ENCODE measurements at regions not wholly inside any gene's neighbourhood (a gene's known extent, or its start where the extent isn't known, plus 50 kb on each side); places are given as distances from the start of the nearest gene placed in this dataset.

DNA sequence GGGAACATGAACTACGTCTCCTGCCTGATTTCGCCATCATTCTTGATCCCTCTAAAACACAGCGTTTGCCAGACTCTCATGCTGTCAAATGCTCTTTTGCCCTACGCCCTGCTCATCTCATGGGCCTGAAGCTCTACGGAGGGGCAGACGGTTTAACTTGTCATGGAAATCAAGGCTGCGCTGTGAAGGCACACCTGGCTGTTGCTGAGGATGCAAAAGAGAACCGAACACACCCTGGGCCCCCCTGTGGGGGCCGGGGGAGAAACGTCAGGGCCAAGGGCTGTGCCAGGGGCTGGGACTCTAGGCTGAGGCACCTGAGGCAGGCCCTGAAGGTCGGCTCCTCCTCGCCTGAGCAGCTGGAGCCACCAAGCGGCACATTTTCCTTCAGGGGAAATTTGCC is 957.2 kb downstream of the BRD1 start:
- no peak for DNase-seq

DNA sequence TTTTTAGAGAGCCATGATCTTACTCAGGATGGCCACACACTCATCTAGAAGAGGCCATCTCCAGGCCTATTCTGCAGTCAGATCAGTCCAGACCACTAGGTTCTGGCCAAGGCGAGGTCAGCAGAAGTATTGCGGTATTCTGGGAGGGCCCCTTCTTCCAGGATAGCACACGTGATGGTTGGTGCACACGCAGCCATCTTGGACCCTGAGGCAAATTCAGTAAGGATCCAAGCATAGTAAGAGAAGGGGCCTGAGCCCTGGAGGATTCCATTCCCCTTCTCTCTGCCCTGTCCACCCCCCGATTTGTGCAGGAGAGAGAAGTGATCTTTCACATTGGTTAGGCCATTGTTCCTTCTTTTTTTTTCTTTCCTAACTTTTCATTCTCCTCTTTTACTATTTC is 957.9 kb downstream of the BRD1 start:
- DNase-seq, result no peak

DNA sequence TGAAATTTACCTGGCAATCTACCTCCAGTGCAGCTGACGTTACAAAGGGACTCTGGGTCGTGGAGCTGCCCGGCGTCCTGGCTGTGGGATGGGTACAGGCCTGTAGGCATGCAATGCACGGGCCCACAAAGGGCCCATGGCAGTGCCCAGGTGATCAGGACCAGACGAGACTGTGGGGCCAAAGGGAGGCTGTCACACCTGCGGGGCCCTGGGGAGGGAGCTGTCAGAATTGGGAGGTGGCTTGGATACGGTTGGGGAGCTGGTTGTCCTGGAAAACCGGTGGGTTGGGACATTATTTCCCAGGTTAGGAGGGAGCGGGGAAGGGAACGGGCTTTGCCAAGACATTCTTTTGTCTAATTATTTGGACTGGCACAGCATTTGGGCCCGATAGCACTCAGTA is 958.5 kb downstream of the BRD1 start:
- DNase-seq, result no peak

DNA sequence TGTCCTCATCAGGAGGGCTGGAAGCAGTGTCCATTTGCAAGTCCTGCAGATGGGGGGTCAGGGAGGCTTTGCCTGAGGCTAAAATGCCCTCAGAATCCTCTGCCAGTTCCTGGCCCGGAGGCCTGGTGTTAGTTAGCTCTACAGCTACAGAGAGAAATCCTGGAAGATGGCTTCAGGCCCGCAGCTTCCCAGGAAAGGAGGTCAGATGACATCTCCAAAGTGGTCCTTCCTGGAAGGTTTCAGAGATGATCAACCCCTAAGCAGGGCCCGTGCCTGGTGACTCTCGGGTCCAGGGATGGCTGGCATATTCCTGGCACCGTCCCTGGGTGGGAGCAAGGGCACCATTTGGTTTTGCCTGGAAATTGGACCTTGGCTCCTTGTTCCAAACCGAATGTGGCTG is 959.1 kb downstream of the BRD1 start:
- DNase-seq, result no peak

DNA sequence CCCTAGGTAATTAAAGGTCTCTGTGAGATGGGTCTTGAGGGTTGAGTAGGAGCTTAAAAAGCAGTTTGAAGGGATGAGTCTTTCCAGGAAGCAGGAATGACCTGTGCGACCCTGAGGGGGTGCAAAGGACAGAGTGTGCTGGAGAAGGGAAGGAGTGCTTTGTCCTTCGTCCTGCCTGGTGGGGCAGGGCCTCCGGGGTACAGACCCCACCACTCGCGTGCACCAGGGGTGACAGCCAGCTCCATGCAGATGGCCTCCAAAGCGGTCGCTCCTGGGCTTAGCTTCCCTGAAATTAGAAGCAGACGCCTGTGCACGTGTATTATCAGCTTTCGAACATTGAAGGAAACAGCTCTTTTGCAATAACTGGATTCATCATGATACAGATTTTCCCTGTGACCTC is 959.8 kb downstream of the BRD1 start:
- DNase-seq, result no peak

DNA sequence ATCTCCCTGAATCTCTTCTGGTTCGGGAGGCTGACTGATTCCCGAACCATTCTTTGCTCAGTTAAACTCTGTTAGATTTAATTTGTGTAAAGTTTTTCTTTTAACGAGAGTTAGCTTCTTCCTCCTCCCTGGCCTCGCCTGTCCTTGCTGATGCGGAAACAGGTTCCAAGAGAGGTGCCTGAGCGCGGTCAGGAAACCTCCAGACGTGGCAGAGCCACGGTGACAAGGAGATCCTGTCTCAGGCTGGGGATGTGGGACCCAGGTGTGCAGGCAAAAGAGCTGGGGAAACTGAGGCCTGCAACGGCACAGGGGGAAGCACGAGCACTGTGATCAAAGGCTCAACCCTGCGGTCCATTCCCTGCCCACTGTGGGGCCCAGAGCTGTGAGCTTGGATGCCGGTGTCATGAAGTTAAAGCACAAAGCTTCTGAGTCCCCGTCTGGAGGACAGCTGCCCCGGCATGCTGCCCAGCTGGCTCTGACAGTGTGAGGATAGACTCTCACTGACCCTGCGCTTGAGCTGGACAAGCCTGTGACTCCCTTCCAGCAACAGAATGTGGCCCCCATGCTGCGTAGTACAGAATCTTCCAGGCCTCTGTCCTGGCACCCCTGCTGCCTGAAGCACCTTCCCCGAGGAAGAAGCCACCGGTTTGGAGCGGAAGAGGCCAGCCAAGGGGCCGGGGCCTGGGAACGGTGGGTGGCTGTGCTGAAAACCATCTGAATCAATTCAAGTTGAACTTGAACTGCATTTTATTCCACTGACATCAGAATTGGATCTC is 960.6 kb downstream of the BRD1 start:
- DNase-seq, result no peak

DNA sequence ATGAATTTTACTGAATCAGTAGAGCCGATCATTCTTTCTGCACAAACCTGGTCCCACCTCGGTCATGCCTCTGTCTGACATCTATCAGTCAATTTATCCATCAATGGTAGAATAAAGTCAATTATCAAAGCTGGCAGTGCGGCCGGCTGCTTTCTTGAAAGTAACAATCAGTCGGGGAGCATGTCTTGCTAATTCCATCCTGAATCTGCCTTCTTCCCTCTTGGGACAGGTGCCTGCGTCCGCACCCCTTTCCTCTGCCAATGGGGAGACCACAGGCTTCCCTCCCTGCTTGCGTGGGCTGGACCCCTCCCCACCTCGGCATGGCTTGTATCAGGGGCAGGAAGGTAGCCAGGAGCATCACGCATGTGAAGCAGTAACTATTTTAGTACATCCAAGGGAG is 962.9 kb downstream of the BRD1 start:
- no peak for DNase-seq

DNA sequence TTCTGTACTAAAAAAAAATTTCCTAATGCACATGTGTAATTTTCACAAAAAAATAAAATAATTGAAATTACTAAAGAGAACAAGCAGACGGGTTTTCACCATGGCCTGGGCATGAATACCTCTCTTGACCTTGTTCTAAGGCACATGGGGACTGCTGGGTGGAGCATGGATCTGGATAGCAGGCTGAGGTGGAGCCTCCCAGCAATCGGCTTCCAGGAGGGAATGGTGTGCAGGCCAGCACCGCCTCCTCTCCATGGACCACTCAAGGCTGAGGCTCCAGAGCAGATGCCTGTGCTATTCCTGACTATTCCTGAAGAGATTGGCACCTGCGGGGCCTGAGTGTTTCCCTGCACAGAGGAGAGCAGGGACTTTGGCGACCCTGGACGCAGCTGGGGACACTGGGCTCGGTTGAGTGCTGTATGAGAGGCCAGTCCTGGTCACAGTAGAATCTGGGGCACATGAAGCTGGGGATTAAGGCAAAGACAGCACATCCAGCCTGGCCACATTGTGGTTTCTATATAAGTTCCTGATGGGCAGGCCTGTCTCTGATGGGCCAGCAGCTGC is 963.6 kb downstream of the BRD1 start:
- no peak for DNase-seq

DNA sequence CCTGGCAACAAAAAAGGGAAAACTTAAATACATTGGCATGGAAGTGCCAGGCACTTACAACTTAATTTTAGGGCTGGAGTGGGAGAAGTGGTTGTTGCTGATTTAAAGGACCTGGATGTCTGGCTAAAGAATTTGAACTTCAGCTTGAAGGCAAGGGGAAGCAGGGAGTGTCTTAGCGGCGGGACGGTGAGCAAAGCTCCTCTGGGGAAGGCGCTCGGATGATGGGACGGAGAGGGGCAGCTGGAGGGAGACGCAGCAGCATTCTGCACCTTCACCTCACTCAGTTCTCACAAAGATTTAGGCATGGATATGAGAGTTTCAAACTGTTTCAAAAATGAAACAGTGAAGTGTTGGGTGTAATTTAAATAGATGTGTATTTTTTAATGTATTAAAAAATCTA is 967.1 kb downstream of the BRD1 start:
- no peak for DNase-seq

DNA sequence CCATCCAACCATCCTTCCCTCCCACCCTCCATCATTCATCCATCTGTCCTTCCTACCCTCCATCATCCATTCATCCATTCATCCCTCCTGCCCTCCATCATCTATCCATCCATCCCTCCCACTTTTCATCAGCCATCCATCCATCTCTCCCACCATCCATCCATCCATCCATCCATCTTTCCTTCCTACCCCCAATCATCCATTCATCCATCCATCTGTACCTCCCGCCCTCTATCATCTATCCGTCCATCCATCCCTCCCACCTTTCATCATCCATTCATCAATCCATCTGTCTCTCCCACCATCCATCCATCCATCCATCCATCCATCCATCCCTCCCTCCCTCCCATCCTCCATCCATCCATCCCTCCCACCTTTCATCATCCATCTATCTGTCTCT is 968.8 kb downstream of the BRD1 start:
- no peak for DNase-seq

DNA sequence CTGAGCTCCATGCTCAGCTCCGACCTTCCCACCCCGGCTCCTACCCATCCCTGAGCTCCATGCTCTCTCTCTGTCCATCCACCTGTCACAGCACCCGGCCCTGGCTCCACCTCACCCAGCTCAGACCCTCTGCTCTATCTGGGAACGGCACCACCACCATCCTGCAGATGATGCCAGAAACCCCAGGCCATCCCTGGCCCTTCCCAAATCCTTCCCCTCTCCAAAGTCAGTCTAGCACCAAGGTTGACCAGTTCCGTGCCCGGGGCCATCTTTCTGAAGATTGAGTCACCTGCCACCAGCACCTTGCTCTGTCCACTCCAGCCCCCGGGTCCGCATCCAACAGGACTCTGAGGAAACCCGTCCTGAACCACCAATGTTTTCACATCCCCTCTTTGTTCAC is 969.6 kb downstream of the BRD1 start:
- DNase-seq, result no peak

DNA sequence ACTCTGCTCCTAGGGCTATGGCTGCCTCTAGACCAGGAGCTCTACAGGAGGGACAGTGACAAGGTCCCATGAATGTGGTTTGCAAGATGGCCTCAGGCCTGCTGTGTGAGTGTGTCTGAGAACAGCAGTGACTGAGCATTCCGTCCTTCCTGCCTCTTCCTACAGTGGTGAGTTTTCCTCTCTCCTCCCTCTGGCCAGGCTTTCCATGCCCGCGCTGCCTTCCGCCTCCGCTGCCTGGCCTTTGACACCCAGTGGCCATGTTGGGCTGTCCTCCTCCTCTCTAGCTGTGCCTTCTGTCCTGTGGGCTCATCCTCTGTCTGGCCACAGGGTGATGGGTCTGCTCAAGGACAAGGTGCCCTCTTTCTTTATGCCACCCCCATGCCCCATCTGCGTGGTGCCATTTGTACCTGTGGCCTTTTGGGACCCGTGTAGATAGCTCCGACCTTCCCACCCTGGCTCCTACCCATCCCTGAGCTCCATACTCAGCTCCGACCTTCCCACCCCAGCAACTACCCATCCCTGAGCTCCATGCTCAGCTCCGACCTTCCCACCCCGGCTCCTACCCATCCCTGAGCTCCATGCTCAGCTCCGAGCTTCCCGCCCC is 970.4 kb downstream of the BRD1 start:
- DNase-seq, result no peak

DNA sequence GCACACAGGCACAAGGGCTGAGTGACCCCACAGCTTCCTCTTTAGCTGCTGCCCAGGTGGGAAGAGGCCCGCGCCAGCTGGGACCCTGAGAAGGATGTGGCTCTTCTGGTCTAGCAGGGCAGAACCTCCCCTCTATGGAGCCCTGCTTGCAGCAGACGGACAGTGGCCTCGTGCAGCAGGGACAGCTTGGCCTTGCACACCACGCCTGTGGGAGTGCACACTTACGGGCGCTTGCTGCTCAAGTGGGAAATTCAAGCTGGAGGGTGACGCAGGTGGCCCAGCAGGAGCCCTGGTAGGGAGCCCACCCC is 971.4 kb downstream of the BRD1 start:
- no peak for DNase-seq

DNA sequence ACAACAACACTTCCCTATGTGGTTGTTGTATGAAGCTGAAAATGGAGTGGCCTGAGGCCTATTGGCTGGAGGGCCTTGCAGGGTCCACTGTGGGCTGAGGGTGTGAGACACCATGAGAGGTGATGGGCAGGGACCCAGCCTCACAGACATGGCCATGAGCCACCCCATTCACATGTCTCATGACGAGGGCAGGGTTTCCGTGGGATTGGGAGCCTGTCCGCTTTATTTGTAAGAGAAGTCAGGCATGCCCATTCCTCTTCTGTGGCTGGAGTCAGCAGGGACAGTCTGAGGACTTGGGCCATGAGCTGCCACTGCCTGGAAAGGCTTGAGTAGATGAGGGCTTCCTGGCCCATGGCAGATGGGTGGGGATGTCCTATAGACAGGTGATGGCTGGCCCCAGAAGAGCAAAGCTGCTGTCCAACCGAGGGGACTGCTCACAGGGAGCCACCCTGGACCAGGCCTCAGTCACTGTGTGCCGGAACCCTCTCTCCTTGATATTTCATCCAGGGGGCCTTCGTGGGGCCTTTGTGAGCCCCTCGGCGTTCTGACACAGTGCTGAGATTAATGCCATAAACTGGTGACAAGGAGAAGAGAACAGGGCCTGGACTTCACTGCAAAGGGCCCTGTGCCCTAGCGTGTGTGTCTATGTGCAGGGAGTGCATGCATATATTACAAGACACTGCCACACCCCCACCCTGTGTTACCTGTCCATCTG is 971.9 kb downstream of the BRD1 start:
- no peak for DNase-seq

DNA sequence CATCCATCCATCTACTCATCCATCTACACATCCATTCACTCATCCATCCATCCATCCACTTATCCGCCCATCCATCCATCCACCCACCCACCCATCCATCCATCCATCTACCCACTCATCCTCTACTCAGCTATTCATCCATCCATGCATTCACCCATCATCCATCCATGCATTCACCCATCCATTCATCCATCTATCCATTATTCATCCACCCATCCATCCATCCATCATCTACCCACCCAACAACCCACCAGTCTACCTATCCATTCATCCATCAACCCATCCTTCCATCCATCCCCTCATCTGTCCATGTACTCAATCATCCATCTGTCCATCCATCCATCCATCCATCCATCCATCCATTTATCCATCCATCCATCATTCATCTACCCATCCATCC is 972.7 kb downstream of the BRD1 start:
- DNase-seq, result no peak

DNA sequence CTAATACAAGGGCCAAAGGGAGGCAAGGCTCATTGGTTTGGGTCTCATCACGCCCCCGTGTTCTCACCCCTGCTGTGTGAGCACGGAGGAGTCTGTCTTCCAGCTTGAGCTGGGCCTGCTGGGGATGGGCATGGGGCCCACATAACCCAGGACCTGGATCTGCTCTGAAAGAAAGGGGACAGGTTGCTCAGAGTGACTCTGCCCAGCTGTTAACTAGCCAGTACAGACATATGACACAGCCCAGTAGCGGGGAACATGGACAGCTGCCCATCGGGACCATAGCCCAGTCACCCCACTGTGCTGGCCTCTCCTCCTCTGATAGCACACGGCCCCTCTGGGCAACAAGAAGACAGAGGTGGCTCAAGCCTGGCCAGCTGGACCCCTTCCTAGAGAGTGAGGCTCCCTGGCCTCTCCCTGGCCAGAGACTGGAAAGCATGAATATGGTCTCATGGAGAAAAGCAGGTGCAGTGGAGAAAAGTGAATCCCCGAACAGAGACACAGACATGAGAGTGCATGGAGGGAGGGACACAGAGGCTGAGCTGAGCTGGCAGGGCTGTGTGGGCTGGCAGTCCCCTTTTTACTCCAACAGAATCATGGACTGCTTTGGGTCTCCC is 973.9 kb downstream of the BRD1 start:
- no peak for DNase-seq

DNA sequence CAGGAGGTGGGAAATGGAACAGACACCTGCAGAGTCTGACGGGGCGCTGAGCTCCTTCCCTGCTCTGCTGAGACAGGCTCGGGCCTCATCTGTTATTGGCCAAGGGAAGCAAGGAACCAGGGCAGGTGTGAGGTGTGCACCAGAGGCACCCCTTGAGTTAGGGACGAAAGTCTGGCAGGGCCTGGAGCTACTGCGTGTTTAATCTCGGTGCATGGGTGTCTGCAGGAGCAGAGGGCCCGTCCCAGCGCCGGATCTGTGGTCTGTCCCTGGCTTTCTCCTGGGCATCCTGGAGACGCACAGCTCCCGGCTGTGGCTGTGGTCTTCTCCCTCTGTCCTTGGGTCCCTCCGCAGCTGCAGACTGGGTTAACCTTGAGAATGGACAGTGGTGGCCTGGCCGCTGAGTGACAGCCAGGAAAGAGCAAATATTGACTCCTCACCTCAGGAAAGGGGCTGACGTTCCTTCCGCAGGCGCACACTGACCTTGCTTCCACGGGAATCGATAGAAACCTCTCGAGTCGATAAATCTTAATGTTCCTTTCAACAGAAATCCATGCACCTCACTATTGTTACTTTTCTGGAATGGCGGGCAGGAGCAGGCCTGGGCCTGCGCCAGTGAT is 975.6 kb downstream of the BRD1 start:
- no peak for DNase-seq

DNA sequence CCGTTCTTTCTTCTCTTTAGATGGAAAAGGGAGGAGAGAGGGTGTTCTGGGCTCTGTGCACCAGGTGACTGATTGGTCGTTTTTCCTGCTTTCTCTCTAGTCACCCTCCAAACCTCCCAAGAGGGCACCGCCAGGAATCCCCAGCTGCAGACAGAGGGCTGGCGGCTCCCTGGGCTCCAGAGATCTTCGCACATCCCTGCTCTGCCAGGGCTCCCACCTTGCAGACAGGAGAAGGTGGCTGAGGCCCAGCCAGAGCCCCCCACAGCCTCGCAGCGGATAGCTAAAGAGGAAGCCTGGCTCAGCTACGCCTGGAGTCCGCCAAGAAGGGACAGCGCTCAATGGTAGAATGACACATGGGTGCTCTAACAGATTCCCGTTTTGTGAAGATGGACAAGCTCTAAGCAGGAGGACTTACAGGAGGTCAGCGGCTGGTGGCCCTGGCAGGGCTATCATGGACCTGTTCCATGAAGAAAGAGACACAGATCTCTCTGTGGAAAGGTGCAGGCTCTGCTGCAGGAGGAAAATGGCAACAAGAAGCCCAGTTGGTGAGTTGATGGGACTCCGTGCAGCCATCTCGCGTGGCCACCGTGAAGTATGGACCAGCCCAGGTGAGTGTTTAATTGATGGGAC is 976.9 kb downstream of the BRD1 start:
- DNase-seq, result no peak

DNA sequence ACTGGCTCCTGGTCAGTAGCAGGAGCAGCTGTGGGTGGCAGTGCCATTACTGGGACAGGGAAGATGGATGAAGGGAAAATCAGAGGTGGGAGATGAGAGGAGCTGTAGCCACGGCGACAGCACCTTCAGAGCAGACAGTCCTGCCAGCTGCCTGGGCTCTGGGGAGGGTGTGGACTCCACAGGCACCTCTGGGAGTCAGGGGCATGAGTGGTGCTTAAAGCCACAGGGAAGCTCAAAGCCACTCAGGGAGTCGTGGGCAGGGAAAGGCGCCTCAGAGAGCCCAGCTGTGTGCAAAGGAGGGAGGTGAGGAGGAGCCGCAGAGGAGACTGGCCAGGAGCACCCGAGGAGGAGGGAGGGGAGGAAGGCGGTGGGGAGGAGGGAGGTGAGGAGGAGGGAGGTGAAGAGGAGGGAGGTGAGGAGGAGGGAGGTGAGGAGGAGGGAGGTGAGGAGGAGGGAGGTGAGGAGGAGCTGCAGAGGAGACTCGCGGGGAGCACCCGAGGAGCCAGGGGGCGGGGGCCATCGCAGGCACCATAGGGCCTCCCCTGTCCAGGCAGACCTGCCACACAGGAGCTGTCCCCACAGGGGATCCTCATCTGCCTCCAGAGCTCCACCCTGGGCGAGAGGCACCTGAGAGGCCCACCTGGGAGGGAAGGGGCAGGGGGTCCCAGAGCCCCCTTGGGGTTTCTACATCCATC is 977.6 kb downstream of the BRD1 start:
- DNase-seq, result no peak

DNA sequence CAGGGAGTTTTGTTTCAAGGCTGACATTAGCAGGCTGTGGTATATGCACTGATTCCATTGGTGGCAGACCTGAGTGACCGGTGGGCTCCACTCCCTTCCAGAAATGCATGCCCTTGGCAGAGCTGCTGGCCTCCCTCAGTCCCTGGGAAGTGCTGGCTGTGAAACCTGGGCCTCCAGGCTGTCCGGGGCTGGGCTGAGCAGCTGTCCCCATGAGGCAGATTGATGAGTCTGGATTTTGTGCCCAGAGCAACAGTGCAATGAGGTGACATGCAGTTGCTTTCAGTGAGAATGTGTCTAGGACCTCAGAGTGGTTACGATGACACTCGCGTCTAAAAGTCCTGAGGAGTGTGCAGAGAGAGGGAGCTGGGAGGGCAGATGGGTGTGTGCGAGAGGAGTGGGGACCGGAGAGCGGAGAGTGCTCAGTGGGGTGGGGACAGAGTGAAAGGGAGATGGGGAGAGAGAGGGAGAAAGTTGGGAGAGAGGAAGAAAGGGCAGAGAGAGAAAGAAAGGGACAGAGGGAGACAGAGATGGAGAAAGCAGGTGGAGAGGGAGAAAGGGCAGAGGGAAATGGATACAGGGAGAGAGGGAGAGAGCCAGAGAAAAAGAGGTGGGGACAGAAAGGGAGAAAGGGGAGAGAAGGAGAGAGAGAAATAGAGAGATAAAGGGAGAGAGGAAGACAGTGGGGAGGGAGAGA is 978.3 kb downstream of the BRD1 start:
- DNase-seq, result no peak

DNA sequence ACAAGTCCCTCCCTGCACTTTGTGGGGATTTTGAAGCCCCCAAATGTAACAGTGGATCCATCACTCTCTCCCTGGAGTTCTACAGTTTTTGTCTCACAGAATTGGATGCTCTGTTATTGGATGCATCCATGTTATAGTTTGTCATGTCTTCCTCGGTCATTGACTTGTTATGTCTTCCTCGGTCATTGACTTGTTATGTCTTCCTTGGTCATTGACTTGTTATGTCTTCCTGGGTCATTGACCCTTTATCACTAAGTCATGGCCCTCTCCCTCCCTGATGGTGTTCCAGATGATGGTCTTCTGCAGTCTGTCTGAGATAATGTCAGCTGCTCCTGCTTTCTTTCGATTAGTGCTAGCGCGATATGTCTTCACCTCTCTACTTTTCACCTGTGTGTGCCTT is 981.5 kb downstream of the BRD1 start:
- no peak for DNase-seq
